ENCODE measurements at regions not wholly inside any gene's neighbourhood (a gene's known extent, or its start where the extent isn't known, plus 50 kb on each side); places are given as distances from the start of the nearest gene placed in this dataset.
"Not testable (repeated sequence)": the region's sequence is repeated elsewhere in the genome, so short reads cannot be mapped to it uniquely, and the experiment has no call there.

- in situ Hi-C loops (cut with MboI; ENCODE audit: low sequenced_read_pairs), result no loop called here
These were observed 991.8 kb downstream of the GBE1 start for GRCh38 chr3:80769683-80770082.

- in situ Hi-C loops (cut with MboI; ENCODE audit: low sequenced_read_pairs), result no loop called here
These were observed 993.8 kb downstream of the GBE1 start for GRCh38 chr3:80767604-80768003.

DNA sequence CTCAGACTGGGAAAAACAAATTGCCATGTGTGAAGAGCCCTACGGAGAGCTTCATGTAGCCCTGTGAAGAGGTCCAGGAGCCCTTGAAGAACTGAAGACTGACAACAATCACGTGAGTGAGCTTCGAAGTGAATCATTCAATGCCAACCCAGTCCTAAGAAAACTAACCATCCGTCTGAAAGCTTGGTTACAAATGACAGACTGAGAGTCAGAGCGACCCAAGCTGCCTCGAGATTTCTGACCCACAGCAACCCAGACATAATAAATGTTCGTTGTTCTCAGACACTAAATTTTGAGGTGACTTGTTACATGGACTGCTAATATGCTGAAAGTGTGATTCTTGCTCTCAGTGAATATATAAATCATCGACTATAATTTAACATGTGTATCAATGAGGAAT lies 987.2 kb upstream of the ROBO1 start:
- in situ Hi-C loops (cut with MboI; ENCODE audit: low sequenced_read_pairs), result no loop called here

DNA sequence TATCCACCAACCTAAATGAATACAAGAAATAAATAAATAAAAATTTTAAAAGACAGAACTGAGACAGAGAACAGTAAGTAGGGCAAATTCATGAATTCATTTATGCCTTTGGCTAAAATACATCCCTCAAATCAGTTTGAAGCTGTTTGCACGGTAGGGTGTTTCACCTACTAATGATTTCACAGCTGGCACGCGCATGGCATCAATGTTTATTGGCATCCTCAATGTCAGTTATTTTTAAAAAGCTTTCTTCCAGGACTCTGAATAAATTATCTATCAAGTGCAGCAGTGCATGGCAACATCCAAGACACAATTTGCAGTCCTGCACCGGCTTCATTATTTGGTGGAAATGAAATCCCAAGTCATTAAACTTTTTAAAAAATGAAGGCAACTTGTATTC lies 985.2 kb upstream of the ROBO1 start:
- in situ Hi-C loops (cut with MboI; ENCODE audit: low sequenced_read_pairs), result no loop called here

DNA sequence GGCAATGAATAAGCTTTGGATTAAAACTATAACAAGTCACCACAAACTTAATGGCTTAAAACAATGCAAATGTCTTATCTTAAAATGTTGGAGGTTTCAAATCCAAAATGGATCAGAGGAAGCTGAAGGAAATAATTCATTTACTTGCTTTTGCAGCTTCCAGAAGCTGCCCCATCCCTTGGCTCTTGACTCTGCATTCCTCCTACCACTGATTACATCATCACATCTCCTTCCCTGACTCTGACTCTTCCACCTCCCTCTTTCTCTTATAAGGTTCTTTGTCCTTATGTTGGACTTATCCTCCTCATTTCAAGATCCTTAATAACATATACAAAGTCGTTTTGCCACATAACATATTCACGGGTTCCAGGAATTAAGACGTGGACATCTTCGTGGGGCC lies 982.8 kb upstream of the ROBO1 start:
- in situ Hi-C loops (cut with MboI; ENCODE audit: low sequenced_read_pairs), result no loop called here

- in situ Hi-C loops (cut with MboI; ENCODE audit: low sequenced_read_pairs), result no loop called here
These were observed 967.1 kb upstream of the ROBO1 start for GRCh38 chr3:80734920-80735319.

DNA sequence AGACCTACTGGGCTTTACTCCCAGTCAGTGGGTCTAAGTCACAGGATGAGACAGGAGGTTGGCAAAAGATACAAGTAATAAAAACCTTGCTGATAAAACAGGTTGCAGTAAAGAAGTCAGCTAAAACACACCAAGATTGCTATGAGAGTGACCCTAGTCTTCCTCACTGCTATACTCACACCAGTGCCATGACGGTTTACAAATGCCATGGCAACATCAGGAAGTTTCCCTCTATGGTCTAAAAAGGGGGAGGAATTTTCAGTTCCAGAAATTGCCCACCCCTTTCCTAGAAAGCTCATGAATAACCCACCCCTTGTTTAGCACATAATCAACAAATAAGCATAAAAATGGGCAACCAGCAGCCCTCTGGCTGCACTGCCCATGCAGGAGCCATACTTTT lies 966.7 kb upstream of the ROBO1 start:
- in situ Hi-C loops (cut with MboI; ENCODE audit: low sequenced_read_pairs), result no loop called here

- in situ Hi-C loops (cut with MboI; ENCODE audit: low sequenced_read_pairs), result no loop called here
These were observed 965.9 kb upstream of the ROBO1 start for GRCh38 chr3:80733522-80734176.

GRCh38 chr3:80727561-80727960 lies 959.8 kb upstream of the ROBO1 start:
- in situ Hi-C loops (cut with MboI; ENCODE audit: low sequenced_read_pairs), result not testable (repeated sequence)

GRCh38 chr3:80709597-80710322 lies 942.0 kb upstream of the ROBO1 start:
- in situ Hi-C loops (cut with MboI; ENCODE audit: low sequenced_read_pairs), result not testable (repeated sequence)

GRCh38 chr3:80705290-80705689 lies 937.5 kb upstream of the ROBO1 start:
- in situ Hi-C loops (cut with MboI; ENCODE audit: low sequenced_read_pairs), result no loop called here

- in situ Hi-C loops (cut with MboI; ENCODE audit: low sequenced_read_pairs), result no loop called here
These were observed 933.6 kb upstream of the ROBO1 start for GRCh38 chr3:80701349-80701748.

DNA sequence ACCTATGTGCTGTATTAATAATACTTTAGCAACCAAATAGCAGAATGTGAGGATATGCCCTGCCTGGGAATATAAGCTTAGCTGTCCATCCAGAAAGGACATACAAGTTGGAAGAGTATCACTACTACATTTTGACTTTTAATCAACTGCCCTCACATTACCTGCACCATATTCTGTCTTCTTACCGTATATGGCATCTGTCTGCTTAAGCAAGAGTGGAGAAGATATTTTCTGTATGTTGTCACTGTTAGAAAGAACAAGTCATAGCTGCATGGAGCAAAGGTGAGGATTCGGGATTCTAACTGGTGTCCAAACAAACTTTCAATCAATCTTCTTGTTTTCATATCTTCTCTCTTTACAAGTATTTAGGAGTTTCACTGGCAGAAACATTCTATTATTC lies 929.5 kb upstream of the ROBO1 start:
- in situ Hi-C loops (cut with MboI; ENCODE audit: low sequenced_read_pairs), result loop anchor here (25.0 kb wide), 1 partner anchor 1185 kb away; no protein-coding TSS in a partner anchor

DNA sequence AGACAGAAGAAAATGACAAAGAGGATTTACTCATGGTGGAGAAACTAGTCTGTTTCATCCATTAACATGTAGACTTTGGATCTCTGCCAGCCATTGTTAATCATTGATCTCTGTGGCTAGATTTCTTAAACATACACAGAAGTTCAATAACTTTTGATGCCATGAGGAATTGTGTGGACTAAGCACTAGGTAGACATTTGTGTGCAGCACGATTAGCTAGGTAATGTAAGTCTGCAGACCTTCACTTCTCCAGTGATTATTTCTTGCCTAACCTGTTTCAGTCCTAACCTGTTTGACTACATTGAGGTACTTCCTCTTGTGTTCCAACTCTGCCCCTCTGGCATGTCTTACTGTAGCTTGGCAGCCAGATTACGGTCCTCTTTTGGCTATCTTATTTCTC lies 928.5 kb upstream of the ROBO1 start:
- in situ Hi-C loops (cut with MboI; ENCODE audit: low sequenced_read_pairs), result loop anchor here (25.0 kb wide), 1 partner anchor 1184 kb away; no protein-coding TSS in a partner anchor

- in situ Hi-C loops (cut with MboI; ENCODE audit: low sequenced_read_pairs), result loop anchor here (25.0 kb wide), 1 partner anchor 1177 kb away; no protein-coding TSS in a partner anchor
These were observed 921.0 kb upstream of the ROBO1 start for GRCh38 chr3:80688814-80689213.

- in situ Hi-C loops (cut with MboI; ENCODE audit: low sequenced_read_pairs), result loop anchor here (25.0 kb wide), 1 partner anchor 1171 kb away; no protein-coding TSS in a partner anchor
These were observed 915.2 kb upstream of the ROBO1 start for GRCh38 chr3:80682951-80683350.

GRCh38 chr3:80682235-80682634 lies 914.4 kb upstream of the ROBO1 start:
- in situ Hi-C loops (cut with MboI; ENCODE audit: low sequenced_read_pairs), result loop anchor here (25.0 kb wide), 1 partner anchor 1170 kb away; no protein-coding TSS in a partner anchor

GRCh38 chr3:80677796-80678195 lies 910.0 kb upstream of the ROBO1 start:
- in situ Hi-C loops (cut with MboI; ENCODE audit: low sequenced_read_pairs), result loop anchor here (25.0 kb wide), 1 partner anchor 1165 kb away; no protein-coding TSS in a partner anchor

DNA sequence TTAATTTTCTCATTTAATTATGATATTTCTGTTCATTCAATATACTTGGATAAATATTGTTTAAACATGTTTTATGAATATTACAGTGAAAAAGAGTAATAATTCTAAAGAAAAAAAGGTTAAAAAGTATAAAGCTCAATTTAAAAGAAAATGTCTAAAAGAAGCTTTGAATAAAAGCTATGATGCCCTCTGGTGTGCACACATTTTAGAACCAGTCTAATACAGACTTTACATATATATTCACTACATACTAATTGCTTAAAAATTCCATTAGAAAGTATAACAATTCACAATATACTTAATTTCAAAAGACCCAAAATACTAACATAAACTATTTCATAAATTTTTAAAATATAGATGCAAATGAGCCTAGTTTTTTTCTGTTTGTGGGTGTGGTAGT lies 909.1 kb upstream of the ROBO1 start:
- in situ Hi-C loops (cut with MboI; ENCODE audit: low sequenced_read_pairs), result loop anchor here (25.0 kb wide), 1 partner anchor 1165 kb away; no protein-coding TSS in a partner anchor

DNA sequence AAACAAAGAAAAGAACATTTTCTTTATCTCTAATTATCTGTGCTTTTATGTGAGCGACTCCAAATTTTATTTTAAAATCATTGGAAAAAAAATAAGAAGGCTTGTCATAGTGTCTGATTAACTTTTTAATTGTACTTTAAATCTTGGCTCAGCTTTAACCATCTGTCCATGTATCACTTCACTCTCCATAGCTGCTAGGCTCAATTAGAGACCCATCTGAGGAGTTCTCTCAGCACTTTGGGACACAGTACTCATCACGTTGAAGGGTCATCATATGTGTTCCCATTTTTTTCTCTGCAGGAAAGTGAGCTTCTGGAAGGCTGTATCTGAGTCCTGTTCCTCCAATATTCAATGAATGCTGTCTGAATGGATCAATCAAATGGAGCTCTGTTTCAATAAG lies 908.5 kb upstream of the ROBO1 start:
- in situ Hi-C loops (cut with MboI; ENCODE audit: low sequenced_read_pairs), result loop anchor here (25.0 kb wide), 1 partner anchor 1164 kb away; no protein-coding TSS in a partner anchor

DNA sequence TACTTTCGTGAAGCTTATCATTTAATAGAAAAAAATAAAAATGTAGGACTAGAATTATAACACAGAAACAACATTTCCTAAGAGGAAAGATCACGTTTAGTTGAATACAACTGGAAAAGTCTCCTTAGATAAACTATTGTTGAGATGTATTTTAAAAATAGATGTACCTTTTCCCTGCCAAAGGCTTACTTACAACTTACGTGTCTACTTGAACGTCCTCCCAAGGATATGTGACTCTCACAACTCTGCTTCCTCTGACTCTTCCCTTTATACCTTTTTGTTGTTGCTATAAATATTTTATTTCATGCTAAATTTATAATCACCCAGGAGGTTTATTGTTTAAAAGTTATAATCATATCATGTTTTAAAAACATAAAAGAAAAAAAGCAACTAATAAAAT lies 908.0 kb upstream of the ROBO1 start:
- in situ Hi-C loops (cut with MboI; ENCODE audit: low sequenced_read_pairs), result loop anchor here (25.0 kb wide), 1 partner anchor 1163 kb away; no protein-coding TSS in a partner anchor
